ENCODE measurements at regions not wholly inside any gene's neighbourhood (a gene's known extent, or its start where the extent isn't known, plus 50 kb on each side); places are given as distances from the start of the nearest gene placed in this dataset.

DNA sequence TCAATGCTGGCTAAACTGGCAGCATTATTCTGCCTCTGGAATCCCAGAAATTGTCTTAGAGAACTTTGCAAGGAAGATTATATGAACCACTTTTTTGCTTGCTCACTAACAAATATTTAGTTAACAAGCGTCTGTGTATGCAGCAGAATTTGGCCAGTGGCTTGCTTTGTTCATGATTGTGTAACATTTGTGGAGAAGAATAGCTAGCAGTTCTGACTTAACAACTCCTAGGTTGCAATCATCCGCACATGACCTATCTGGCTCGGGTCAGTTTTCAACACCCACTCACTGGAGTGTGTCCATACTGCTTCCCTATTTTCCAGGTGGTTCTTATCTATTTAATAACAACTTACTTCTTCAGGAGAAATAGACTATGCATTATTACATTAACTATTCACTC lies 98.5 kb downstream of the SNX18 start:
- peaks cover 8% of the 10 kb centered on the region for H3K4me1 ChIP-seq (ENCODE audit: insufficient read depth, low read length)
- no peaks in the 10 kb centered on the region for H4K20me1 ChIP-seq (ENCODE audit: low read length)
- no TSS peak for BruUV-seq (replicated peaks)
- H3K36me3 ChIP-seq (ENCODE audit: low read depth, low read length) = no peaks in the 10 kb centered on the region
- no peak overlapping the region for H3K9ac ChIP-seq (ENCODE audit: low read length)
- no peaks in the 10 kb centered on the region for H3K27me3 ChIP-seq (ENCODE audit: low read length)
- intact Hi-C loops (cut with micrococcal nuclease) = no loop called here
- ChIA-PET POLR2A (ENCODE audit: unreplicated experiment) (no interaction called here), CTCF (no interaction called here)
- ATAC-seq (no peak), DNase-seq (no peak)
- no peak overlapping the region for H3K4me2 ChIP-seq (ENCODE audit: low read length)
- H3K9me3 ChIP-seq (ENCODE audit: low read length) = no peaks in the 10 kb centered on the region
- no peak overlapping the region for H2AFZ ChIP-seq (ENCODE audit: low read length)
- no peaks in the 10 kb centered on the region for H3K79me2 ChIP-seq (ENCODE audit: low read length)
- H3F3A ChIP-seq (ENCODE audit: low read length, unreplicated experiment) = no peaks in the 10 kb centered on the region
- TF ChIP-seq EZH2 (IDR thresholded peaks at IDR 0.05; ENCODE audit: low read length, unreplicated experiment) = no peak
- TF ChIP-seq EZH2phosphoT487 (IDR thresholded peaks at IDR 0.05; ENCODE audit: borderline replicate concordance, low read length) = no peak
- TF ChIP-seq, protein P1, sequence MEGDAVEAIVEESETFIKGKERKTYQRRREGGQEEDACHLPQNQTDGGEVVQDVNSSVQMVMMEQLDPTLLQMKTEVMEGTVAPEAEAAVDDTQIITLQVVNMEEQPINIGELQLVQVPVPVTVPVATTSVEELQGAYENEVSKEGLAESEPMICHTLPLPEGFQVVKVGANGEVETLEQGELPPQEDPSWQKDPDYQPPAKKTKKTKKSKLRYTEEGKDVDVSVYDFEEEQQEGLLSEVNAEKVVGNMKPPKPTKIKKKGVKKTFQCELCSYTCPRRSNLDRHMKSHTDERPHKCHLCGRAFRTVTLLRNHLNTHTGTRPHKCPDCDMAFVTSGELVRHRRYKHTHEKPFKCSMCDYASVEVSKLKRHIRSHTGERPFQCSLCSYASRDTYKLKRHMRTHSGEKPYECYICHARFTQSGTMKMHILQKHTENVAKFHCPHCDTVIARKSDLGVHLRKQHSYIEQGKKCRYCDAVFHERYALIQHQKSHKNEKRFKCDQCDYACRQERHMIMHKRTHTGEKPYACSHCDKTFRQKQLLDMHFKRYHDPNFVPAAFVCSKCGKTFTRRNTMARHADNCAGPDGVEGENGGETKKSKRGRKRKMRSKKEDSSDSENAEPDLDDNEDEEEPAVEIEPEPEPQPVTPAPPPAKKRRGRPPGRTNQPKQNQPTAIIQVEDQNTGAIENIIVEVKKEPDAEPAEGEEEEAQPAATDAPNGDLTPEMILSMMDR (conservative IDR thresholded peaks at IDR 0.05; ENCODE audit: low read depth, low read length) = no peak
- H3K27ac ChIP-seq (ENCODE audit: low read length) = no peak overlapping the region
- H3K9me2 ChIP-seq (replicated peaks; ENCODE audit: low read length) = no peaks in the 10 kb centered on the region
- H3K4me3 ChIP-seq (ENCODE audit: low read length) = no peak overlapping the region

GRCh38 chr5:54615381-54615780 lies 97.8 kb downstream of the SNX18 start:
- no peaks in the 10 kb centered on the region for H3K9me2 ChIP-seq (replicated peaks; ENCODE audit: low read length)
- no peaks in the 10 kb centered on the region for H3K27me3 ChIP-seq (ENCODE audit: low read length)
- peaks cover 8% of the 10 kb centered on the region for H3K4me1 ChIP-seq (ENCODE audit: insufficient read depth, low read length)
- ChIA-PET CTCF (no interaction called here), POLR2A (ENCODE audit: unreplicated experiment) (no interaction called here)
- intact Hi-C loops (cut with micrococcal nuclease) = no loop called here
- no peak overlapping the region for H2AFZ ChIP-seq (ENCODE audit: low read length)
- no peaks in the 10 kb centered on the region for H3K9me3 ChIP-seq (ENCODE audit: low read length)
- no peaks in the 10 kb centered on the region for H4K20me1 ChIP-seq (ENCODE audit: low read length)
- ATAC-seq = no peak
- H3K79me2 ChIP-seq (ENCODE audit: low read length) = no peaks in the 10 kb centered on the region
- no peak overlapping the region for H3K4me3 ChIP-seq (ENCODE audit: low read length)
- no peak overlapping the region for H3K27ac ChIP-seq (ENCODE audit: low read length)
- H3K9ac ChIP-seq (ENCODE audit: low read length) = no peak overlapping the region
- DNase-seq = no peak
- TF ChIP-seq, protein P1 (conservative IDR thresholded peaks at IDR 0.05; ENCODE audit: low read depth, low read length) = no peak
- TF ChIP-seq EZH2phosphoT487 (IDR thresholded peaks at IDR 0.05; ENCODE audit: borderline replicate concordance, low read length) (no peak), EZH2 (IDR thresholded peaks at IDR 0.05; ENCODE audit: low read length, unreplicated experiment) (no peak)
- no peak overlapping the region for H3K4me2 ChIP-seq (ENCODE audit: low read length)
- no peaks in the 10 kb centered on the region for H3K36me3 ChIP-seq (ENCODE audit: low read depth, low read length)
- no TSS peak for BruUV-seq (replicated peaks)
- H3F3A ChIP-seq (ENCODE audit: low read length, unreplicated experiment) = no peaks in the 10 kb centered on the region

- H3K79me2 ChIP-seq (ENCODE audit: low read length) = no peaks in the 10 kb centered on the region
- no peaks in the 10 kb centered on the region for H4K20me1 ChIP-seq (ENCODE audit: low read length)
- no TSS peak for BruUV-seq (replicated peaks)
- H3K36me3 ChIP-seq (ENCODE audit: low read depth, low read length) = no peaks in the 10 kb centered on the region
- H3K27me3 ChIP-seq (ENCODE audit: low read length) = no peaks in the 10 kb centered on the region
- H3K4me2 ChIP-seq (ENCODE audit: low read length) = no peak overlapping the region
- CTCF ChIA-PET = no interaction called here
- intact Hi-C loops (cut with micrococcal nuclease) = no loop called here
- H3K4me1 ChIP-seq (ENCODE audit: insufficient read depth, low read length) = no peaks in the 10 kb centered on the region
- no peak for ATAC-seq
- DNase-seq = no peak
- H3K9me3 ChIP-seq (ENCODE audit: low read length) = no peaks in the 10 kb centered on the region
- no peak overlapping the region for H3K4me3 ChIP-seq (ENCODE audit: low read length)
- H3K27ac ChIP-seq (ENCODE audit: low read length) = no peak overlapping the region
- no peaks in the 10 kb centered on the region for H3K9me2 ChIP-seq (replicated peaks; ENCODE audit: low read length)
- POLR2A ChIA-PET (ENCODE audit: unreplicated experiment) = no interaction called here
- TF ChIP-seq, protein P1 (conservative IDR thresholded peaks at IDR 0.05; ENCODE audit: low read depth, low read length) = no peak
- TF ChIP-seq EZH2 (IDR thresholded peaks at IDR 0.05; ENCODE audit: low read length, unreplicated experiment) (no peak), EZH2phosphoT487 (IDR thresholded peaks at IDR 0.05; ENCODE audit: borderline replicate concordance, low read length) (no peak)
- no peak overlapping the region for H3K9ac ChIP-seq (ENCODE audit: low read length)
- no peak overlapping the region for H2AFZ ChIP-seq (ENCODE audit: low read length)
- no peaks in the 10 kb centered on the region for H3F3A ChIP-seq (ENCODE audit: low read length, unreplicated experiment)
Observed at GRCh38 chr5:54612711-54613110, 95.2 kb downstream of the SNX18 start.
